Activated naive CD8-positive, alpha-beta T cell (primary cell): ENCODE measurements at regions not wholly inside any gene's neighbourhood (a gene's known extent, or its start where the extent isn't known, plus 50 kb on each side); places are given as distances from the start of the nearest gene placed in this dataset.

Experiments
- H3K27ac Mint-ChIP-seq: one replicate; pipeline ENCODE4 v1.8.0; 2021; ENCODE audit warnings: mixed read lengths
- H3K27me3 Mint-ChIP-seq: one replicate; pipeline ENCODE4 v1.8.0; 2021; ENCODE audit warnings: mixed read lengths
- H3K36me3 Mint-ChIP-seq: one replicate; pipeline ENCODE4 v1.8.0; 2021; ENCODE audit warnings: mixed read lengths
- H3K4me1 Mint-ChIP-seq: one replicate; pipeline ENCODE4 v1.8.0; 2021; ENCODE audit warnings: low read depth, mixed read lengths
- H3K4me3 Mint-ChIP-seq: one replicate; pipeline ENCODE4 v1.8.0; 2021; ENCODE audit warnings: mild to moderate bottlenecking, mixed read lengths
- H3K9me3 Mint-ChIP-seq: one replicate; pipeline ENCODE4 v1.8.0; 2021; ENCODE audit warnings: low read depth, mixed read lengths

- no peaks in the 10 kb centered on the region for H3K27me3 Mint-ChIP-seq
- H3K4me1 Mint-ChIP-seq: no peaks in the 10 kb centered on the region
- no peak overlapping the region for H3K4me3 Mint-ChIP-seq
- H3K9me3 Mint-ChIP-seq: no peaks in the 10 kb centered on the region
- no peaks in the 10 kb centered on the region for H3K36me3 Mint-ChIP-seq
- H3K27ac Mint-ChIP-seq: no peak overlapping the region
Observed at GRCh38 chr12:88805692-88806091, 225.4 kb upstream of the KITLG start.

- no peak overlapping the region for H3K4me3 Mint-ChIP-seq
- H3K27me3 Mint-ChIP-seq: no peaks in the 10 kb centered on the region
- no peak overlapping the region for H3K27ac Mint-ChIP-seq
- no peaks in the 10 kb centered on the region for H3K9me3 Mint-ChIP-seq
- H3K36me3 Mint-ChIP-seq: no peaks in the 10 kb centered on the region
- no peaks in the 10 kb centered on the region for H3K4me1 Mint-ChIP-seq
Observed at GRCh38 chr12:88805286-88805685, 225.0 kb upstream of the KITLG start.

- no peaks in the 10 kb centered on the region for H3K27me3 Mint-ChIP-seq
- H3K27ac Mint-ChIP-seq: no peak overlapping the region
- no peak overlapping the region for H3K4me3 Mint-ChIP-seq
- no peaks in the 10 kb centered on the region for H3K36me3 Mint-ChIP-seq
- H3K9me3 Mint-ChIP-seq: peaks cover 4% of the 10 kb centered on the region
- H3K4me1 Mint-ChIP-seq: no peaks in the 10 kb centered on the region
Observed at GRCh38 chr12:88802096-88802706, 221.9 kb upstream of the KITLG start.

DNA sequence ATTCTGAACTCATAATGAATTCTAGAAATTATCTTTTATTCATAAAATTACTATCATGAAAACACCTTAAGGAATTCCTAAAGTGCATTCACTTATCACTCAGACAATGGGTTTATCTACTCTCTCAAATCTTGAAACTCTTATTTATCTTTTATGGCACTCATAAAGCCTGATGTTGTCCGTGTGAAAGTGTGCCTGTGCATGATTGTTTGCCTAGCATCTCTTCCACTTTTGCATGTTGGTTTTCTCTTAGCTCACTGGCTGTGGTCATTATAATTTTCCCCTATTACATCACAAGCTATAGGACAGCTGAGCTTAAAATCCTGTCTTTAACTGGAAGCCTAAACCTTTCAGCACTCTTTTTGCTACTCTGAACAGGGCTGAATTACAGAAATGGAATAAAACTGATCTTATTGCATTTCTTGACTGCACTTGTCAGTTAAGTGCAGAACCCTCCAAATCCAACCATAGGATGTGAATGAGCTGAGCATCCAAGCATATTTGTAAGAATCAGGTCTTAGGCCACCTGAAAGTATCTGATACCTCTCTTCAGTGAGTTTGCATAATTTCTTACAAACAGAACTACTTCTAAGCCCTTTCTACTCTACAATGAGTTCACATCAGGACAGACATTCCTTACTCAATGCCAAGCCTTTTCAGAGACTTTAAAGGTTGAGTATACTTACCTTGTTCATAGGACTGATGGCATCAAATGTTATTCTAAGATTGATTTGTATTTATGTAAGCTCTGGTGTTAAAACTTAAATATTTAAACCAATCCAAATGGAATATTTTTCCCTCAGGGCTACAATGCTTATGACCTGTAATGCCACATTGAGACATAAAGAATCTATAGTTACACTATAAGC lies 221.2 kb upstream of the KITLG start:
- Mint-ChIP-seq H3K9me3 (peaks cover 4% of the 10 kb centered on the region), H3K4me3 (no peak overlapping the region), H3K4me1 (no peaks in the 10 kb centered on the region), H3K36me3 (no peaks in the 10 kb centered on the region), H3K27ac (no peak overlapping the region), H3K27me3 (no peaks in the 10 kb centered on the region)

GRCh38 chr12:88793096-88793495 lies 212.8 kb upstream of the KITLG start:
- Mint-ChIP-seq H3K4me1 (no peaks in the 10 kb centered on the region), H3K27me3 (no peaks in the 10 kb centered on the region), H3K9me3 (peaks cover 22% of the 10 kb centered on the region), H3K4me3 (no peak overlapping the region), H3K27ac (no peak overlapping the region), H3K36me3 (no peaks in the 10 kb centered on the region)

- Mint-ChIP-seq H3K27ac (no peak overlapping the region), H3K4me1 (no peaks in the 10 kb centered on the region), H3K9me3 (peaks cover 17% of the 10 kb centered on the region)
Observed at GRCh38 chr12:88790231-88790630, 210.0 kb upstream of the KITLG start.

DNA sequence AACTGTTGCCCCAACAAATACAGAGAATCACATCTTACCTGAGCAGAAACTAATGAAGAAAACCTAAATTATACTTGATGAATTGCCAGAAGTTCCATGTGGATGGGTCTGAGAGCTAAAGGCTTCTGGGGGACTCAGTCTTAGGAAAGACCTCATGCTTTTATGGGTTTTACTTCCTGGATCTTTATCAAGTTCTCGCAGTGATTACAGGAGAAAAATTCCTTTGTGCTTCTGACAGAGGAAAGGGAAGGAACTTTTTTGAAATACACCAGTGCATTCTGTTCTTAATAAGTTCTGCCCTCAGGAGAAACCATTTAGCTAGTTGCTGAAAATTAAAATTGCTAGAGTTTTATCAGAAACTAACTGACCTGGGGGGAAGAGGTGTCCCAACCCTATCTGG lies 203.9 kb upstream of the KITLG start:
- Mint-ChIP-seq H3K36me3 (no peaks in the 10 kb centered on the region), H3K4me1 (no peaks in the 10 kb centered on the region), H3K9me3 (peaks cover 2% of the 10 kb centered on the region), H3K4me3 (no peak overlapping the region), H3K27me3 (no peaks in the 10 kb centered on the region), H3K27ac (no peak overlapping the region)

More at GRCh38 chr12:88790231-88790630, 210.0 kb upstream of the KITLG start:
- no peak overlapping the region for H3K4me3 Mint-ChIP-seq
- H3K27me3 Mint-ChIP-seq: no peaks in the 10 kb centered on the region
- H3K36me3 Mint-ChIP-seq: no peaks in the 10 kb centered on the region

GRCh38 chr12:88782351-88782750 lies 202.1 kb upstream of the KITLG start:
- Mint-ChIP-seq H3K9me3 (no peaks in the 10 kb centered on the region), H3K36me3 (no peaks in the 10 kb centered on the region), H3K27me3 (no peaks in the 10 kb centered on the region), H3K4me1 (no peaks in the 10 kb centered on the region), H3K4me3 (no peak overlapping the region), H3K27ac (no peak overlapping the region)

- H3K27me3 Mint-ChIP-seq: no peaks in the 10 kb centered on the region
Observed at GRCh38 chr12:88781909-88782308, 201.6 kb upstream of the KITLG start.

DNA sequence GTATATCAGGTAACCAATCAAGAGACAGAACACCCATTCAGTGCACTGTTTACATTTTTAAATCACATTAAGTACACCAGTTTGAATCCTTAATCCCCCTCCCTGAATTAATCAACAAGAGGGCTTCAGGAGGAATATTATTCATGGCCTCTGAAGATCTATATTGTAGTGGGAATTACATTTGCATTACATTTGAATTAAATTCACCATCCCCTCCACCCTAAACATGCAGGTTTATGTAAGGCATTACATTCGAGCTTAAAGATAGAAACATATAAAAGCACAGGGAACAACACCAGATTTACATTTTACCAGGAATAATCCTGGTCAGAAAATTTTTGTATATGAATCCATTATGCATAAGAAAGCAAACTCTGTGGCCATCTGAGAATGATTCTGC lies 197.8 kb upstream of the KITLG start:
- Mint-ChIP-seq H3K36me3 (no peaks in the 10 kb centered on the region), H3K4me1 (no peaks in the 10 kb centered on the region), H3K27ac (no peak overlapping the region), H3K4me3 (no peak overlapping the region), H3K27me3 (no peaks in the 10 kb centered on the region), H3K9me3 (peaks cover 4% of the 10 kb centered on the region)

More at GRCh38 chr12:88781909-88782308, 201.6 kb upstream of the KITLG start:
- no peak overlapping the region for H3K4me3 Mint-ChIP-seq
- no peaks in the 10 kb centered on the region for H3K4me1 Mint-ChIP-seq
- H3K9me3 Mint-ChIP-seq: no peaks in the 10 kb centered on the region
- no peak overlapping the region for H3K27ac Mint-ChIP-seq
- no peaks in the 10 kb centered on the region for H3K36me3 Mint-ChIP-seq

- H3K4me3 Mint-ChIP-seq: no peak overlapping the region
- peaks cover 4% of the 10 kb centered on the region for H3K9me3 Mint-ChIP-seq
- no peaks in the 10 kb centered on the region for H3K27me3 Mint-ChIP-seq
- no peak overlapping the region for H3K27ac Mint-ChIP-seq
- H3K4me1 Mint-ChIP-seq: no peaks in the 10 kb centered on the region
- H3K36me3 Mint-ChIP-seq: no peaks in the 10 kb centered on the region
Observed at GRCh38 chr12:88775742-88776151, 195.5 kb upstream of the KITLG start.

GRCh38 chr12:88767699-88768098 lies 187.4 kb upstream of the KITLG start:
- H3K9me3 Mint-ChIP-seq: peaks cover 7% of the 10 kb centered on the region
- no peaks in the 10 kb centered on the region for H3K27me3 Mint-ChIP-seq
- no peaks in the 10 kb centered on the region for H3K4me1 Mint-ChIP-seq
- no peak overlapping the region for H3K27ac Mint-ChIP-seq
- no peak overlapping the region for H3K4me3 Mint-ChIP-seq
- no peaks in the 10 kb centered on the region for H3K36me3 Mint-ChIP-seq

GRCh38 chr12:88764781-88765480 lies 184.7 kb upstream of the KITLG start:
- peaks cover 5% of the 10 kb centered on the region for H3K9me3 Mint-ChIP-seq
- H3K27me3 Mint-ChIP-seq: no peaks in the 10 kb centered on the region
- H3K4me1 Mint-ChIP-seq: no peaks in the 10 kb centered on the region
- no peak overlapping the region for H3K27ac Mint-ChIP-seq
- no peak overlapping the region for H3K4me3 Mint-ChIP-seq
- H3K36me3 Mint-ChIP-seq: no peaks in the 10 kb centered on the region

- H3K4me1 Mint-ChIP-seq: no peaks in the 10 kb centered on the region
- H3K27me3 Mint-ChIP-seq: no peaks in the 10 kb centered on the region
- H3K36me3 Mint-ChIP-seq: no peaks in the 10 kb centered on the region
- no peak overlapping the region for H3K27ac Mint-ChIP-seq
- peaks cover 2% of the 10 kb centered on the region for H3K9me3 Mint-ChIP-seq
- H3K4me3 Mint-ChIP-seq: no peak overlapping the region
Observed at GRCh38 chr12:88763536-88764100, 183.3 kb upstream of the KITLG start.

DNA sequence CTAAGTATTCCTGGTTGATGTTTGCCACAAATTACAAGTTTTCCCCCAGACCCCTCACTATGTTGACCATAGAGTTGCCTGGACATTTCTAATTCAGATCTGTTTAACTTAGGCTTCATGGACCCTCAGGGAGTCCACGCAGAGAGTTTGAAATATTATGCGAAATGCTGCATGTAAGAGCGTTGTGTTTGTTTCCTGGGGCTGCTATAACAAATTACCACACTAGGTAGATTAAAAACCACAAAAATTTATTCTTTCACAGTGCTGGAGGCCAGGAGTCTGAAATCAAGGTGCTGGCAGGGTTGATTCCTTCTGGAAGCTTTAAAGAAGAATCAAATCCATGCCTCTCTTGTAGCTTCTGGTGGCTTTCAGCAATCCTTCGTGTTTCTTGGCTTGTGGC lies 177.9 kb upstream of the KITLG start:
- Mint-ChIP-seq H3K27ac (no peak overlapping the region), H3K27me3 (no peaks in the 10 kb centered on the region), H3K36me3 (no peaks in the 10 kb centered on the region), H3K9me3 (peaks cover 2% of the 10 kb centered on the region), H3K4me1 (no peaks in the 10 kb centered on the region), H3K4me3 (no peak overlapping the region)
